ENCODE measurements at regions not wholly inside any gene's neighbourhood (a gene's known extent, or its start where the extent isn't known, plus 50 kb on each side); places are given as distances from the start of the nearest gene placed in this dataset.

GRCh38 chr9:103183701-103184171, 188.6 kb downstream of the CYLC2 start:
- Histone ChIP-seq H2AFZ (ENCODE audit: low read length) (no peak overlapping the region), H3K4me2 (ENCODE audit: low read length) (no peak overlapping the region), H3K27ac (ENCODE audit: low read depth, low read length, poor library complexity, severe bottlenecking) (no peak overlapping the region), H4K20me1 (ENCODE audit: insufficient read depth, low read length) (no peaks in the 10 kb centered on the region), H3K9me2 (ENCODE audit: insufficient read depth, low read length) (no peaks in the 10 kb centered on the region), H3K4me1 (ENCODE audit: insufficient read depth, low read length, poor library complexity, severe bottlenecking) (no peaks in the 10 kb centered on the region), H3K9me3 (ENCODE audit: low read length) (no peaks in the 10 kb centered on the region), H3K4me3 (ENCODE audit: low read depth, low read length, poor library complexity, severe bottlenecking) (no peak overlapping the region), H3K36me3 (ENCODE audit: insufficient read depth, low read length) (no peaks in the 10 kb centered on the region), H3K79me2 (ENCODE audit: insufficient read depth, low read depth, low read length) (no peaks in the 10 kb centered on the region)
- no TSS peak for BruUV-seq (replicated peaks)
- DNase-seq (ENCODE audit: low spot score) = no peak
- CTCF ChIA-PET (ENCODE audit: unreplicated experiment) = no interaction called here
- intact Hi-C loops (cut with micrococcal nuclease; ENCODE audit: unreplicated experiment) = no loop called here
- POLR2A ChIA-PET = interaction anchor here (0.6 to 0.7 kb wide), 2 partner anchors 20 to 30 kb away, joined by 3 to 4 read pairs; no protein-coding TSS in a partner anchor
- TF ChIP-seq CTCF (conservative IDR thresholded peaks at IDR 0.05; ENCODE audit: low read length) (no peak), EZH2phosphoT487 (IDR thresholded peaks at IDR 0.05; ENCODE audit: borderline replicate concordance, low read depth, low read length) (no peak)

- Histone ChIP-seq H3K79me2 (ENCODE audit: insufficient read depth, low read depth, low read length) (no peaks in the 10 kb centered on the region), H3K4me2 (ENCODE audit: low read length) (no peak overlapping the region), H3K4me1 (ENCODE audit: insufficient read depth, low read length, poor library complexity, severe bottlenecking) (no peaks in the 10 kb centered on the region), H3K36me3 (ENCODE audit: insufficient read depth, low read length) (no peaks in the 10 kb centered on the region), H3K27ac (ENCODE audit: low read depth, low read length, poor library complexity, severe bottlenecking) (no peak overlapping the region), H4K20me1 (ENCODE audit: insufficient read depth, low read length) (no peaks in the 10 kb centered on the region), H3K9me3 (ENCODE audit: low read length) (no peaks in the 10 kb centered on the region), H3K9me2 (ENCODE audit: insufficient read depth, low read length) (no peaks in the 10 kb centered on the region), H3K4me3 (ENCODE audit: low read depth, low read length, poor library complexity, severe bottlenecking) (no peak overlapping the region), H2AFZ (ENCODE audit: low read length) (no peak overlapping the region)
- TF ChIP-seq EZH2phosphoT487 (IDR thresholded peaks at IDR 0.05; ENCODE audit: borderline replicate concordance, low read depth, low read length) (no peak), CTCF (conservative IDR thresholded peaks at IDR 0.05; ENCODE audit: low read length) (no peak)
- ChIA-PET CTCF (ENCODE audit: unreplicated experiment) (no interaction called here), POLR2A (no interaction called here)
- no TSS peak for BruUV-seq (replicated peaks)
- no peak for DNase-seq (ENCODE audit: low spot score)
- intact Hi-C loops (cut with micrococcal nuclease; ENCODE audit: unreplicated experiment) = no loop called here
Measured at GRCh38 chr9:103186959-103187358, 191.8 kb downstream of the CYLC2 start.

GRCh38 chr9:103188781-103189350, 193.7 kb downstream of the CYLC2 start:
- H3K4me1 ChIP-seq (ENCODE audit: insufficient read depth, low read length, poor library complexity, severe bottlenecking) = no peaks in the 10 kb centered on the region
- no peak overlapping the region for H3K27ac ChIP-seq (ENCODE audit: low read depth, low read length, poor library complexity, severe bottlenecking)
- no peak for TF ChIP-seq CTCF (conservative IDR thresholded peaks at IDR 0.05; ENCODE audit: low read length)
- TF ChIP-seq EZH2phosphoT487 (IDR thresholded peaks at IDR 0.05; ENCODE audit: borderline replicate concordance, low read depth, low read length) = no peak
- no peaks in the 10 kb centered on the region for H3K9me3 ChIP-seq (ENCODE audit: low read length)
- no TSS peak for BruUV-seq (replicated peaks)
- H4K20me1 ChIP-seq (ENCODE audit: insufficient read depth, low read length) = no peaks in the 10 kb centered on the region
- intact Hi-C loops (cut with micrococcal nuclease; ENCODE audit: unreplicated experiment) = no loop called here
- H3K4me2 ChIP-seq (ENCODE audit: low read length) = no peak overlapping the region
- no peaks in the 10 kb centered on the region for H3K36me3 ChIP-seq (ENCODE audit: insufficient read depth, low read length)
- ChIA-PET CTCF (ENCODE audit: unreplicated experiment) (no interaction called here), POLR2A (no interaction called here)
- H3K4me3 ChIP-seq (ENCODE audit: low read depth, low read length, poor library complexity, severe bottlenecking) = no peak overlapping the region
- H3K9me2 ChIP-seq (ENCODE audit: insufficient read depth, low read length) = no peaks in the 10 kb centered on the region
- no peak overlapping the region for H2AFZ ChIP-seq (ENCODE audit: low read length)
- DNase-seq (ENCODE audit: low spot score) = no peak
- no peaks in the 10 kb centered on the region for H3K79me2 ChIP-seq (ENCODE audit: insufficient read depth, low read depth, low read length)

Data from OCI-LY7 (cell line).